NCI-H1048 (cell line): ENCODE measurements at regions not wholly inside any gene's neighbourhood (a gene's known extent, or its start where the extent isn't known, plus 50 kb on each side); places are given as distances from the start of the nearest gene placed in this dataset.

Experiments
- DNase-seq: peaks from one replicate; lab custom pipeline; 2025; lab: John Stamatoyannopoulos, UW

GRCh38 chr4:147428583-147428982 is 52.3 kb upstream of the EDNRA start:
- DNase-seq = no peak

- DNase-seq = no peak
These were observed 50.8 kb upstream of the EDNRA start for GRCh38 chr4:147430111-147430510.
